ENCODE measurements at regions not wholly inside any gene's neighbourhood (a gene's known extent, or its start where the extent isn't known, plus 50 kb on each side); places are given as distances from the start of the nearest gene placed in this dataset.
"Not testable (repeated sequence)": the region's sequence is repeated elsewhere in the genome, so short reads cannot be mapped to it uniquely, and the experiment has no call there.

- DNase-seq = no peak
These were observed 1368.2 kb downstream of the FAM181B start for GRCh38 chr11:81365496-81365895.

DNA sequence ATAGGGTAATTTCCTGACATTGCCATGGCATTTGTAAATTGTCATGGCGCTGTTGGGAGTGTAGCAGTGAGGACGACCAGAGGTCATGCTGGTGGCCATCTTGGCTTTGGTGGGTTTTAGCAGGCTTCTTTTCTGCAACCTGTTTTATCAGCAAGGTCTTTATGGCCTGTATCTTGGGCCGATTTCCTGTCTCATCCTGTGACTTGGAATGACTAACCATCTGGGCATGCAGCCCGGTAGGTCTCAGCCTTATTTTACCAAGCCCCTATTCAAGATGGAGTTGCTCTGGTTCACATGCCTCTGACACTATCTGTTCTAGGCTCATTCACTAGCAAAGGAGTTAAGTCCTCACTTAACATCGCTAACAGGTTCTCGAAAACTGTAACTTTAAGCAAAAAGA, 1374.2 kb downstream of the FAM181B start:
- no peak for DNase-seq

DNA sequence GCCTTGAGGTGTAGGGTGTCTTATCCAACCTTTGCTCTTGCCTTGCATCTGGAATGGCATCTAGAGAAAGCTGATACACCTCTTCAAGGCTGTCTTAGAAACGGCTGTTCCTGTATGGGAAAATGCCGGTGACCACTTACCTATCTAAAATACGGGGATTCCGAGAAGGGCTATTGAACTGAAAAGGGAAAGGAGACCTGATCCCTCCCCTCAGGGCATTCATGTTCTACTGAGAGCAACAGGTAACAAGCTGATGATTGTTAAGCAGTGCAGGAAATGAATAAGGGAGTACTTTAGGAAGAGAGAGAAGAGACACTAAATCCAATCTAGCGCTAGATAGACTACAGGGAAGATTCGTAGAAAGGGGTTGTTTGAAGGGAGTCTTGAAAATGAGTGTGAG, 1388.1 kb downstream of the FAM181B start:
- no peak for DNase-seq

GRCh38 chr11:81342966-81343365, 1390.7 kb downstream of the FAM181B start:
- DNase-seq = no peak

- DNase-seq = no peak
These were observed 1393.4 kb downstream of the FAM181B start for GRCh38 chr11:81340225-81340624.

GRCh38 chr11:81339521-81339920, 1394.1 kb downstream of the FAM181B start:
- no peak for DNase-seq

DNA sequence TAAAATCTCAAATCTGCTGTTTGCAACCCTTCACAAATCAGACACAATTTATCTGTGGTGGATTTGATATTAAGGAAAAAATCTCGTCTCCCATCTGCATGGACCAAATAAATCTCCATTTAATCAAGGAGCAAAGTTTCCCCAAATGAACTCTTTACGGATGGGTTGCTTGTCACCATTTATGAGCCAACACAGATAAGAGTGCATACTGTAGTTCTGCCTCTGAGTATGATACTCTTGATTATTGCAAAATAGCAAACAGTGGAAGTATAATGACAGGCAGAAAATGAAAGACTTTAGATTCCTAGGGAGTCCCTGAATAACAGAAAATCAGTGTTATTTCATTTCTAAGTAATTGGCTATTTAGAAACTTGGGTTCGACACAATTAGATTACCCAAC, 1395.9 kb downstream of the FAM181B start:
- no peak for DNase-seq

DNA sequence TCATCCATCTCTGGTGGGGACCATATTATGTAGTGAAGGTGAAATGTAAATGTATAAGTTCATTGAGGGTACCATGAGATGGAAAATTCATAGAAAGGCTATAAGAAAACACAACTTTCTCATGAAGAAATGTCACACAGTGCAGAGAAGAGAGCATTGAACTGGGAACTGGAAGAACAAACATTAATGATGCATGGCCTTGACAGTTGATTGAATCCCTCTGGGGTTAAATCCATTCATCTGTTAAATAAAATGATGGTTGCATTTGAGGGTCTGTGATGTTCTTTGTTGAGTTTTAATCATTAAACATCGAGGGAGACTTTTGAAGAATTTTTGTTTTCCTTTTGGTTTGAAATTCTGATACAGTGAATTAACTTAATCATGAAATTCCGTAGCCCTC, 1401.4 kb downstream of the FAM181B start:
- DNase-seq = no peak

DNA sequence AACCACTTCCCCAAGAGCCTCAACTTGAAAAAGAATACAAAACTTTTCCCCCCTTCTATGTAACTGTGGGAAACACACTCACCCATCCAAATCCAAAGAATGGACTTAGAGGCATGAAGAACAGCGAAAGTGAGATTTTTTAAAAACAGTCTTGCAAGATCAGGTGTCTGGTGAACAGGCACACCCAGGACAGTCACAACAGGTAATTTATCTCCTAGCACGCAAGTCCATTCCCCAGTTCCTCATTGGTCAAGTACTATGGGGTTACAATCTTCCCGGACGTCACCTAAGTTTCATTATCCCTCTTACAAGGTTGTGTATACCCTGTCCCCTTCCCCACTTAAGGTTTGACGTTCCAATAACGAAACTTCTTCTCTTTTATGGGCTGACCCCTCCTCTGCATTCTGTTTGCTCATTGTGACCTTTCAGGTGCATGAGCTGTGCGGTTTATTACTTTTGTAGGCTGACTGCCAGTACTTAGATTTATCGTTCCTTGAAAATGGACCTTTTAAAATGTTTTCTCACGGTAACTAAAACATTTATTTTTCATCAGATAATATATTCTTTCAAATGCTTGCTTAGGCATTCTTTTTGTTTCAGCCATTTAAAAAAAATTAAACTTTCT, 1401.9 kb downstream of the FAM181B start:
- DNase-seq = no peak

- DNase-seq = no peak
These were observed 1402.6 kb downstream of the FAM181B start for GRCh38 chr11:81331088-81331487.

DNA sequence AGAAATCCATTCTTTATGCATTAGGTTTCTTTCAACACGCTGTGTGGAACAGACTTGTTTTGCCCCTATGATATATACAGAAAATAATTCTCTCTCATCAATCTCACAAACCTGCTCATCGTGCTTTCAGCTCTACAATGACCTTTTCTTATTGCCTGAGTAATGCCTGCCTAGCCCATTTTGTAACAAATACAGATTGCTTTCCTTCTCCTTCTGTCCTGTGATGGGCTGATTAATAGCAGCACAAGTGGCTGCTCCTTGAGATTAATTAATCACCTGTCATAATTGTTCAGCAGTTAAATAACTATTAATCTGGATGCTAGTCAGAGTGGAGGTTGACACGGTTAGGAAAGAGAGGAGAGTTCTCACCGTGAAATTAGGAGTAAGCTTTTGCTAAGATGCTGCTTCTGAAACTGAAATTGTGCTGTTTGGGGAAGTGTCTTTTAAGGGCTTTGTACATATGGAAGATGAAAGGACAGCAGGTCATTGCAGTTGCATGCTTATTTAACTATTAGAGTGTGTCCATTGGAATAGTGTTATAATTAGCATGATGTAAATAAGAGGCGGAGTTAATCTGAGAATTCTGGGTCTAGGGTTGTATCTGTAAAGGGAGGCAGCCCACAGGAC, 1430.5 kb downstream of the FAM181B start:
- no peak for DNase-seq

- no peak for DNase-seq
These were observed 1432.4 kb downstream of the FAM181B start for GRCh38 chr11:81301166-81301830.

- DNase-seq = no peak
These were observed 1446.7 kb downstream of the FAM181B start for GRCh38 chr11:81286959-81287358.

GRCh38 chr11:81286550-81286949, 1447.1 kb downstream of the FAM181B start:
- no peak for DNase-seq

GRCh38 chr11:81280228-81280627, 1453.4 kb downstream of the FAM181B start:
- not testable (repeated sequence) for DNase-seq

GRCh38 chr11:81278991-81279390, 1454.7 kb downstream of the FAM181B start:
- DNase-seq = no peak

DNA sequence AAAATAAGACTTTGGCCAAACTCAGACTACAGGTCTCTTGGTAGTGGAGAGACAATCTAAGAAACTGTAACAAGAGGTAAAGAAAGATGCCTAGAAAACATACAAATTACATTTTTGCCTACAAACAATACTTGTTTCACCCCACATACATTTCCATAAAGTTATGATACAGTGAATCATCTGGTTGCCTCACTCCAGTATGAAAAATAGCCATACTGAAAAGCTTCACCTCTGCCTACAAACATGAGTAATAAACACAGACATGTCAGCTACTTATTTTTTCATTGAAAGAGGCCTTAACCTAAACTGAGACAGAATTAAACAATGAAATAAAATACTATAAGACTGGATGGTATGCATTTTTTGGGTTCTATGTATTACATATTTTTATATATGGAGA, 1463.0 kb downstream of the FAM181B start:
- DNase-seq = no peak

- no peak for DNase-seq
These were observed 1466.4 kb downstream of the FAM181B start for GRCh38 chr11:81267246-81267645.

GRCh38 chr11:81259471-81259870, 1474.2 kb downstream of the FAM181B start:
- no peak for DNase-seq

DNA sequence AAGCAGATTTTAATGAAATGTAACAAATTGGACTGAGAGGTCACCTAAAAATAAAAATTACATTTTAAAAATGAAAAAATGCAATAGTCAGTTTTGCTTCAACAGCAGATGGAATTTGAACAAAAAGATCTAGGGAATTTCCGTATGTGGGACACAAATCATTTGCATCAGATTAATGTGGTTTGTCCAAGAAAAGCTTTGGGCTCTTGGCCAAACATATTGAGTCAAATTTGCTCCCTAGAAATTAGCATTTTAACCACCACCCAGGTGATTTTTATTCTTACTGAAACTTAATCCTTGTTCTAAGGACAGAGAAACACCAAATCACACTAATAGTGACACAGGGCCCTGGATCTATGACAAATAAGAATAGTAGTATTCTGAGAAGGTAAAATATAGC, 1477.8 kb downstream of the FAM181B start:
- DNase-seq = no peak

DNA sequence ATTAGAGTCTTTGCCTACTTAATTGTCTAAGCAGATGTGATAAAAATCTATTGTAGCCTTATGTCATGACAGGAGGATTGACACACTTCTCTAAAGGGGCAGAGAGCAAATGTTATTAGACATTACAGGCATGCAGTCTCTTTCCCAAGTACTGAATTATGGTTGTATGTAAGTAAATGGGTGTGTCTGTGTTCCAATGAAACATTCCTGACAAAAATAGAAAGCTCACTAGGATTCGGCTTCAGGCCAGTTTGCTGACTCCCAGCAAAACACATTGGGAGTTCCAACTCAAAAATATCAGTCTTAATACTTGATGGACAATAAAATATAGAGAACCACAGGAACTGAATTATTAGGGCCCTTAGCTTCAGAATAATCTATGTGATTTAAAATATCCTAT, 1480.4 kb downstream of the FAM181B start:
- no peak for DNase-seq

DNA sequence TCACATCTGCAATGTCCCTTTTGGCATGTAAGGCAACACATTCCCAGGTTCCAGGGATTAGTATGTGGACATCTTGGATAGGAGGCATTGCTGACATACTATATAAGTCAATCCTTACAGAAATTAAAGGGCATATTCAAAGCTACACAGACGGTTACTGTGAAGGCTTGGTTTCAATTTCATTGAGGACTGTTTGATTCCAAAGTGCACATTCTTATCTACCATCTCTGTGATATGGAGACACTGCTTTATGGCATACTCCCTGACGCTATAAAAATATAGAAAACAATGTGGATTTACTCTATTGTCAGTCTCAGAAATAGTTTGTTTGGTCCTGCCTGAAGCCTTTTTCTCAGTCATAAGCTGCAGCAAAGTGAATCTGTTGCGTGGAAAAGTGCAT, 1486.7 kb downstream of the FAM181B start:
- DNase-seq = no peak

DNA sequence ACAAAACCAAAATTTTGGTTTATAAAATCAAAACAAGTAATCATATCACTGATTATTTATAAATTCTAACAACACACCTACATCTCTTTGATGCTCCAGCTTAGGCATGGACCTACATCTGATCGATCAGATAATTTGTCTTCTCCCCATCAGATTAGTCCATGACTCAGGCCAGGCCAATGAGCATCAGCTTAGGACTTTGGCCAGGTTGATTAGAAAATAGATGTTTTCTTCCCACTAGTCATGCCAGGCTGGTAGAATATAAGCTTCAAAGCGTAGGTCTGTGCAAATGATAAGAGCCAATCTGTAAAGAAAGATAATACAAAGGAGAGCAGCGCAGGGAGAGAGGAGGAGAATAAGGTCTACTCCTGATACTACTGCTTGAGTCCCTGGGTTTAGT, 1487.9 kb downstream of the FAM181B start:
- DNase-seq = no peak

GRCh38 chr11:81241672-81242275, 1491.9 kb downstream of the FAM181B start:
- no peak for DNase-seq
